ENCODE measurements at regions not wholly inside any gene's neighbourhood (a gene's known extent, or its start where the extent isn't known, plus 50 kb on each side); places are given as distances from the start of the nearest gene placed in this dataset.

DNA sequence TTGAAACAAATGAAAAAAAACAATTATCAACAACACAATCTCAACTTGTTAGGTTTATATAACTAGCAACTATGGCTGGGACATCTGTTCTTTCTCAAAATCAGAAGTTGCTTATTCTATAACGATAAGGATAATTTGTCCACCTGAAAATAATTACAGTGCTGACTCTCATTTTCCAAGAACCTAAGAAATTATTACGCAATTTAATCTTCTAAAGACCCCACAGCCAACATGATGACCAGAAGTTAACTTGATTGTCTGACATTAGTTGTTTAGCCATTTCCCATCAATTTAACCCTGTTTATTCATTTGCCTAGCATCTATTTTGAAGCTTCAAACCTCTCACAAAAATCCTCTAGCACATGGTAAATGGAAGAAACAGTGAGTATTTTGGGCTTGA, 293.8 kb downstream of the ELAVL2 start:
- Histone ChIP-seq H3K36me3 (ENCODE audit: insufficient read depth, low read length) (no peaks in the 10 kb centered on the region), H3K27ac (ENCODE audit: low read depth, low read length, poor library complexity, severe bottlenecking) (no peak overlapping the region), H3K4me2 (ENCODE audit: low read length) (no peak overlapping the region), H2AFZ (ENCODE audit: low read length) (no peak overlapping the region), H3K79me2 (ENCODE audit: insufficient read depth, low read depth, low read length) (no peaks in the 10 kb centered on the region), H4K20me1 (ENCODE audit: insufficient read depth, low read length) (no peaks in the 10 kb centered on the region), H3K9me2 (ENCODE audit: insufficient read depth, low read length) (no peaks in the 10 kb centered on the region), H3K9me3 (ENCODE audit: low read length) (no peaks in the 10 kb centered on the region), H3K4me3 (ENCODE audit: low read depth, low read length, poor library complexity, severe bottlenecking) (no peak overlapping the region), H3K4me1 (ENCODE audit: insufficient read depth, low read length, poor library complexity, severe bottlenecking) (no peaks in the 10 kb centered on the region)
- ChIA-PET POLR2A (no interaction called here), CTCF (ENCODE audit: unreplicated experiment) (no interaction called here)
- intact Hi-C loops (cut with micrococcal nuclease; ENCODE audit: unreplicated experiment) = no loop called here
- TF ChIP-seq CTCF (conservative IDR thresholded peaks at IDR 0.05; ENCODE audit: low read length) (no peak), EZH2phosphoT487 (IDR thresholded peaks at IDR 0.05; ENCODE audit: borderline replicate concordance, low read depth, low read length) (no peak)
- DNase-seq (ENCODE audit: low spot score) = no peak
- no TSS peak for BruUV-seq (replicated peaks)

DNA sequence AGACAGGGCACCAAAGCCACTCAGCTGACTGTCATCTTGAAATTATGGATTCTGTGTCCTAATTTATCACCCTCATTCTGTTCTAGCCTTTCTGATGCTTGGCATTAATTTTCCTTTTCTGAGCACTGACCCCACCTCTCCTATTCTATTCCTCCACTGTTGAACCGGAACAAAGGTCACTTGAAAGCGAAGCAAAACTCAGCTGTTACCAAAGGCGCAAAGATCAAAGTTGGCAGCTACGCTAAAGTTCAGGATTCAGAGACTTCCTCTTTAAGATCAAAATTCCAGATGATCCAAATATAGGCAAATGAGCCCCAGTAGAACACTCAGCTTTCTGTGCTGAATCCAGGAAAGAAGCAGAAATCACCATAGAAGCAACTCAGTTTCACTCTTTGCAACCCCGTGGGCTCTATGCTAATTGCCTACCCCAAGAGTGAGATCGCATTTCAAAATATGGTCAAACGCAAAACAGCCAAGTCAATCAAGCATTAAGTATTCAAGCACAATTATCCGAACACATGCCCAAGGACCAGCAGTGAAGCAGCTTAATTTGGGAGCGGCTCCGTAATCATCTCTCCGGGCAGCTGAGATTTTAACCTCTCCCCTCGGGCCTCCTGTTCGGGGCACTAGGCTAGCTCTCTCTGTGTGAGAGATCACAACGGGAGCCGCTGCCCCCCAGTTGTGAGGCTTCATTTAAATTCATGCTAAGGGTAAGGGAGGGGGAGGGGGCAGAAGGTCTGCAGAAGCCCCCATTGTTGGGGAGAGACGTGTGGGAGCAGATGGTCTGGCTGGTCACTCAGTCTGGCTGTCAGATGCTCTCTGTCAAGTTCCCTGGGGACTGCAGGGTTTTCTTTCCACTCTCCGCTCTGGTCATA, 288.6 kb downstream of the ELAVL2 start:
- no peaks in the 10 kb centered on the region for H3K4me1 ChIP-seq (ENCODE audit: insufficient read depth, low read length, poor library complexity, severe bottlenecking)
- DNase-seq (ENCODE audit: low spot score) = no peak
- H4K20me1 ChIP-seq (ENCODE audit: insufficient read depth, low read length) = no peaks in the 10 kb centered on the region
- no peaks in the 10 kb centered on the region for H3K36me3 ChIP-seq (ENCODE audit: insufficient read depth, low read length)
- no peaks in the 10 kb centered on the region for H3K9me3 ChIP-seq (ENCODE audit: low read length)
- ChIA-PET CTCF (ENCODE audit: unreplicated experiment) (no interaction called here), POLR2A (no interaction called here)
- TF ChIP-seq EZH2phosphoT487 (IDR thresholded peaks at IDR 0.05; ENCODE audit: borderline replicate concordance, low read depth, low read length) = no peak
- no peaks in the 10 kb centered on the region for H3K79me2 ChIP-seq (ENCODE audit: insufficient read depth, low read depth, low read length)
- no peak overlapping the region for H3K4me2 ChIP-seq (ENCODE audit: low read length)
- H3K27ac ChIP-seq (ENCODE audit: low read depth, low read length, poor library complexity, severe bottlenecking) = no peak overlapping the region
- H3K4me3 ChIP-seq (ENCODE audit: low read depth, low read length, poor library complexity, severe bottlenecking) = no peak overlapping the region
- no TSS peak for BruUV-seq (replicated peaks)
- intact Hi-C loops (cut with micrococcal nuclease; ENCODE audit: unreplicated experiment) = no loop called here
- H2AFZ ChIP-seq (ENCODE audit: low read length) = no peak overlapping the region
- H3K9me2 ChIP-seq (ENCODE audit: insufficient read depth, low read length) = no peaks in the 10 kb centered on the region

- H3K4me2 ChIP-seq (ENCODE audit: low read length) = no peak overlapping the region
- no peak overlapping the region for H2AFZ ChIP-seq (ENCODE audit: low read length)
- H3K4me1 ChIP-seq (ENCODE audit: insufficient read depth, low read length, poor library complexity, severe bottlenecking) = no peaks in the 10 kb centered on the region
- no peaks in the 10 kb centered on the region for H4K20me1 ChIP-seq (ENCODE audit: insufficient read depth, low read length)
- no peaks in the 10 kb centered on the region for H3K9me2 ChIP-seq (ENCODE audit: insufficient read depth, low read length)
- no TSS peak for BruUV-seq (replicated peaks)
- H3K4me3 ChIP-seq (ENCODE audit: low read depth, low read length, poor library complexity, severe bottlenecking) = no peak overlapping the region
- intact Hi-C loops (cut with micrococcal nuclease; ENCODE audit: unreplicated experiment) = no loop called here
- TF ChIP-seq CTCF (conservative IDR thresholded peaks at IDR 0.05; ENCODE audit: low read length) (no peak), EZH2phosphoT487 (IDR thresholded peaks at IDR 0.05; ENCODE audit: borderline replicate concordance, low read depth, low read length) (no peak)
- H3K36me3 ChIP-seq (ENCODE audit: insufficient read depth, low read length) = no peaks in the 10 kb centered on the region
- POLR2A ChIA-PET = no interaction called here
- CTCF ChIA-PET (ENCODE audit: unreplicated experiment) = no interaction called here
- no peak for DNase-seq (ENCODE audit: low spot score)
- no peak overlapping the region for H3K27ac ChIP-seq (ENCODE audit: low read depth, low read length, poor library complexity, severe bottlenecking)
- no peaks in the 10 kb centered on the region for H3K9me3 ChIP-seq (ENCODE audit: low read length)
- H3K79me2 ChIP-seq (ENCODE audit: insufficient read depth, low read depth, low read length) = no peaks in the 10 kb centered on the region
Measured at GRCh38 chr9:23538067-23538402, 288.0 kb downstream of the ELAVL2 start.

All from OCI-LY7 (cell line).